ENCODE measurements at regions not wholly inside any gene's neighbourhood (a gene's known extent, or its start where the extent isn't known, plus 50 kb on each side); places are given as distances from the start of the nearest gene placed in this dataset.

DNA sequence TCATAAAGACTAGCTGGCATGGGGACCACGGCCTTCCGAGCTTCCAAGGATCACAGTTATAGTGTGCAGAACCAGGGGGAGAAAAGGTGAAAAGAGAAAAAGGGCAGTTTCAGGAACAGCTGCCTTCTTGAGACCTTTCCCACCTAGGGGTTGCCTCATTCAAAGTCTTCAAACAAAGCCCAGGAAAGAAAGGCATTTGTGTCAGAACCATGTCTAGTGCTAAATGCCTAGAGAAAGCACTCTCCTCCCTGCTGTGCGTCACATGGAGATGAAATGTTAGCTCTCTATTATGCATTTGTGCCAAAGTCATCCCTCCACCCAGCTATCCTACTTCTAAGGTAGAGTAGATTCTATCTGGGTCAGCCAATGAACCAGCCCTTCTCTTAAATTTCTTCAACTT is 1037.3 kb upstream of the WWC1 start:
- no peak for DNase-seq
- Histone ChIP-seq H3K9me3 (ENCODE audit: control insufficient read depth, low read depth, low read length) (no peaks in the 10 kb centered on the region), H3K36me3 (ENCODE audit: control insufficient read depth, insufficient read depth, low read length) (no peaks in the 10 kb centered on the region), H3K4me1 (ENCODE audit: control insufficient read depth, insufficient read depth, low read length) (no peaks in the 10 kb centered on the region), H3K4me3 (ENCODE audit: low read length) (no peak overlapping the region), H3K27me3 (ENCODE audit: control insufficient read depth, insufficient read depth, low read length) (no peaks in the 10 kb centered on the region), H3K27ac (ENCODE audit: low read length) (no peak overlapping the region)
- no CpG with 5 or more reads among the region's 3 CpGs for WGBS (ENCODE audit: insufficient coverage, low lambda C conversion rate)

DNA sequence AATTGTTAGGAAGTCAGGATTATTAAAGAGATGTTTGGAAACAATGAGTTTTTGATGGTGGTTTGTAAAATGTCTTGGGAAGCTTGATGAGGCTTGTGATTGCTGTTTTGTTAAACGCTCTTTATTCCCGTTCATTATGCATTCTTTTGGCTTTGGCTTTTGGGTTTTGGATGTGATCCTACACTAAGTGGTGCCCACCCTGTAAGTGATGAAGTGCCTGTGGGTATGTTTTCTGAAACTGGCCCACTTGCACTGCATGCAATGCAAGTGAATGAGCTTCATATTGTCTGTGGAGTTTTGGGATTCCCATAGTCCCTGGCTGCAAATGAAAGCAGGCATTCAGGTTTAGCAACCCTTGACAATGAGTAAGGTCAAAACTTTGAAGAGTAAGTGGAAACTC is 1035.5 kb upstream of the WWC1 start:
- Histone ChIP-seq H3K36me3 (ENCODE audit: control insufficient read depth, insufficient read depth, low read length) (no peaks in the 10 kb centered on the region), H3K4me3 (ENCODE audit: low read length) (no peak overlapping the region), H3K27me3 (ENCODE audit: control insufficient read depth, insufficient read depth, low read length) (no peaks in the 10 kb centered on the region), H3K4me1 (ENCODE audit: control insufficient read depth, insufficient read depth, low read length) (no peaks in the 10 kb centered on the region), H3K9me3 (ENCODE audit: control insufficient read depth, low read depth, low read length) (no peaks in the 10 kb centered on the region), H3K27ac (ENCODE audit: low read length) (no peak overlapping the region)
- WGBS (ENCODE audit: insufficient coverage, low lambda C conversion rate) = no CpG with 5 or more reads among the region's 2 CpGs
- DNase-seq = no peak

DNA sequence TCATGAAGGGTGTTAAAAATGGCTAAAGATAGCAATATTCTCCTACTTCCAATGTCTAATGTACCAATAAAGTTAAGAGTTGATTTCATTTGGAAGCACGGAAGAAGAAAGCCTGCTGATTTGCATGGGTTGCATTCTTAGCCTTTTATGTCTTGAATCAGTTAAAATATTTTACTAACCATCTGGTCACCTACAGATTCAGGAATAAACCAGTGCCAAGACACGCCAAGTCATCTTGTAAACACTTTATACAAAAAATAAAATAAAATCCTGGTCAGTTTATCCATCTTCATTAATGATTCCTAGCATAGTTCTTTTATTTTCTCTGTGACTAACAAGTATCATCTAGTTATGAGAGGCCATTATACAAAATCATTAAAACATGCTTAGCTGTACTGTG is 1031.6 kb upstream of the WWC1 start:
- DNase-seq = no peak
- H3K27ac ChIP-seq (ENCODE audit: low read length) = no peak overlapping the region
- H3K9me3 ChIP-seq (ENCODE audit: control insufficient read depth, low read depth, low read length) = no peaks in the 10 kb centered on the region
- H3K36me3 ChIP-seq (ENCODE audit: control insufficient read depth, insufficient read depth, low read length) = no peaks in the 10 kb centered on the region
- no peaks in the 10 kb centered on the region for H3K4me1 ChIP-seq (ENCODE audit: control insufficient read depth, insufficient read depth, low read length)
- no CpG with 5 or more reads among the region's 2 CpGs for WGBS (ENCODE audit: insufficient coverage, low lambda C conversion rate)
- no peaks in the 10 kb centered on the region for H3K27me3 ChIP-seq (ENCODE audit: control insufficient read depth, insufficient read depth, low read length)
- no peak overlapping the region for H3K4me3 ChIP-seq (ENCODE audit: low read length)

DNA sequence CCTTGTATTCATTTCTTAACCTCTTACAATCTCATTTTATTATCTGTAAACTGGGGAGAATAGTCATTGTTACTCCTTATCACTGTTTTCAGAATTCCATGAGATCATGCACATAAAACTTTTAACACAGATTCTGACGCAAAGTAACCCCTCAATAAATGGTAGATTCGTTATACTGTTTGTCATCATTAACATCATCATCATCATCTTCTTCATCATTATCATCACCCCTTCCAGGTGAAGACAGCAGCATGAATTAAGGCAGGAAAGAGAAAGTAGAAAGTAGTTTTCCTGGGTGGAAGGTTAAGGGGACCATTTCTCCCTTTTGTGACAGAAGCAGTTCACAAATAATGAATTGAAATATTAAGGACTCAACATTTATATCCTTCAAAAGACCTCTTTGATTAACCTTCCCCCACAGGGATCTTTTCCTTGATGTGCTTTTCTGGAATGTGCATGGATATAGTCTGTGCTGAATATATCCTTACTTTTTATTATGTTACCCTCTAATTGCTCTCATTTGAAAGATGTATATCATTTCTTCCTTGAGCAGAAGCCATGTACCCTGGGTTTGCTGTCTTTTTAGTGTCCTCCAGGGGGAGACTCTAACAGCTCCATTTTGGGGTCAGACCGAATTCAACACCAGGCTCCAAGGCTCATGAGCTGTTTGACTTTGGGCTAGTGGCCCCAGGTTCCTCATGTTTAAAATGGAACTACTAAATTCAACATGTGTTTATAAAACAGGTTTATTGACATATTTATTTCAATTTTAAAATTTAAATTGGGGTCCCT is 1029.9 kb upstream of the WWC1 start:
- Histone ChIP-seq H3K4me3 (ENCODE audit: low read length) (no peak overlapping the region), H3K36me3 (ENCODE audit: control insufficient read depth, insufficient read depth, low read length) (no peaks in the 10 kb centered on the region), H3K9me3 (ENCODE audit: control insufficient read depth, low read depth, low read length) (no peaks in the 10 kb centered on the region), H3K4me1 (ENCODE audit: control insufficient read depth, insufficient read depth, low read length) (no peaks in the 10 kb centered on the region), H3K27me3 (ENCODE audit: control insufficient read depth, insufficient read depth, low read length) (no peaks in the 10 kb centered on the region), H3K27ac (ENCODE audit: low read length) (no peak overlapping the region)
- DNase-seq = no peak
- 44% methylated on average over 2 of the region's 3 CpGs for WGBS (ENCODE audit: insufficient coverage, low lambda C conversion rate)

DNA sequence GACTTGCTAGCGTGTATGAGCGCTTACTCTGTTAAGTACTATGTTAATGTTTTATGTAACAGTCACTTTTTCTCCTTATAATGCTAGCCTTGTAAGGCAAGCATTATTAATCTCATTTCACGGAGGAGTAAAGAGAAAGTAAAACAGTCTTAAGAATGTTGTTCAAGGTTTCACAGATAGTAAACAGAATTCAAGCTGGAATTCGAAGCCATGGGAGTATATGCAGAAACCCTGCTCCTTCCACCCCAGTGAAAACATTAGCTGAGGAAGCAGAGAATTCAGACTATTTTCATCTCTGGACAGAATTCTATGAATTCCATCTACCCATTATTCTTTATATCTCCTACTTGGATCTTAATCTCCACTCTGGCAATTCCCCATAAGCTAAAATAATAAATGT is 1028.3 kb upstream of the WWC1 start:
- no peaks in the 10 kb centered on the region for H3K27me3 ChIP-seq (ENCODE audit: control insufficient read depth, insufficient read depth, low read length)
- no peaks in the 10 kb centered on the region for H3K36me3 ChIP-seq (ENCODE audit: control insufficient read depth, insufficient read depth, low read length)
- H3K4me1 ChIP-seq (ENCODE audit: control insufficient read depth, insufficient read depth, low read length) = no peaks in the 10 kb centered on the region
- no peaks in the 10 kb centered on the region for H3K9me3 ChIP-seq (ENCODE audit: control insufficient read depth, low read depth, low read length)
- WGBS (ENCODE audit: insufficient coverage, low lambda C conversion rate) = 82% methylated on average over 3 of the region's 4 CpGs
- H3K27ac ChIP-seq (ENCODE audit: low read length) = no peak overlapping the region
- H3K4me3 ChIP-seq (ENCODE audit: low read length) = no peak overlapping the region
- DNase-seq = no peak

DNA sequence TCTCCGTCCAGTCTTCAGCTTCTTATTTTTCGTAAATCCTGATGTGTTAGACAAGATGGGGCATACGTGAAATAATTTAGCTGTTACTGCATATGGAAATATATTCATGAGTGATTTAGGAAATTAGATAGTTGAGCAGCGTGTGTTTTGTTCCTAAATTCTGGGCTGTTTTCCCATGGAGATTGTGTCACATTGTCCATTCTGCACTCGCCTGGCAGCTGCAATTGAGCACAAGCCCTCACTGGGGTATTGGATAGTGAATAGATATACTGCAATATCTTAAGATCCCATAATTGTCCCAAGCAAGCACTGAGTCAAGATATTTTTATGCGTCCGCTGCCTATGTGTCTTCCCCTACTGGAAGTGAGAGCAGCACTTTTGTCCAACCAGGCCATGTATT is 1027.1 kb upstream of the WWC1 start:
- Histone ChIP-seq H3K27me3 (ENCODE audit: control insufficient read depth, insufficient read depth, low read length) (no peaks in the 10 kb centered on the region), H3K27ac (ENCODE audit: low read length) (no peak overlapping the region), H3K36me3 (ENCODE audit: control insufficient read depth, insufficient read depth, low read length) (no peaks in the 10 kb centered on the region), H3K4me3 (ENCODE audit: low read length) (no peak overlapping the region), H3K4me1 (ENCODE audit: control insufficient read depth, insufficient read depth, low read length) (no peaks in the 10 kb centered on the region), H3K9me3 (ENCODE audit: control insufficient read depth, low read depth, low read length) (no peaks in the 10 kb centered on the region)
- 93% methylated on average over 4 of the region's 7 CpGs for WGBS (ENCODE audit: insufficient coverage, low lambda C conversion rate)
- no peak for DNase-seq

DNA sequence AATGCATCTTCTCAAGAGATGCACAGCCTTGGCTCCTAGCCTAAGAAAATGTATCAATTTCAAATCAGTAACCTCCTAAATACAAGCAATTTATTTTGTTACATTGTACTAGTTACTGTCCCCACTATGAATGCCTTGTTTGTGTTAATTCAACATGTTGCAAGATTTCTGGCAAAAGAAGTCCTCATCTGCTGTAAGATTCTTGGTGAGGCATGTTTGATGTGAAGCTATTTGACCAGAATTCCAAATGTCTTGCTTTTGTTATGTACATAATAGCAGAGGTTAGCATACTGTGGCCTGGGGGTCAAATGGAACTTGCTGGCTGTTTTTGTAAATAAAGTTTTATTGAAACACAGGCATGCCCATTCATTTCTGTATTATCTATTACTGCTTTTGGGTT is 1023.1 kb upstream of the WWC1 start:
- DNase-seq = no peak
- no peaks in the 10 kb centered on the region for H3K27me3 ChIP-seq (ENCODE audit: control insufficient read depth, insufficient read depth, low read length)
- no peaks in the 10 kb centered on the region for H3K9me3 ChIP-seq (ENCODE audit: control insufficient read depth, low read depth, low read length)
- no peak overlapping the region for H3K27ac ChIP-seq (ENCODE audit: low read length)
- no peaks in the 10 kb centered on the region for H3K36me3 ChIP-seq (ENCODE audit: control insufficient read depth, insufficient read depth, low read length)
- H3K4me3 ChIP-seq (ENCODE audit: low read length) = no peak overlapping the region
- no peaks in the 10 kb centered on the region for H3K4me1 ChIP-seq (ENCODE audit: control insufficient read depth, insufficient read depth, low read length)

DNA sequence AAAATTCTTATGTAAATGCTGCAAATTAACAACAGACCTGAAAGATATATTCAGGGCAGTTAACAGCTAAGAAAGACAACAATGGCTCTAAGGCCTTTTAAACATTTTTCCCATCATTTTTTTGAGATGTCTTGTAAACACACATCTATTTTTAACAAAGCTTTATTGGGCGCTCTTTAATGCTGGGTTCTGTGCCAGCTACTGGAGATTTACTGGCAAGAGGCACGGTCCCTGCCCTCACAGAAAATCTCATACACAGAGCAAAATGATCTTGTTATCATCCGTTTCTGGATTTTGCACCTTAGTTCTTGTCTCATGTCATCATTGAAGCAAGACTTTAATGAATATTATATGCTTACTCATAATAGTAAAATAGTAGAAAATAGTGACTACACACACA is 1022.3 kb upstream of the WWC1 start:
- Histone ChIP-seq H3K36me3 (ENCODE audit: control insufficient read depth, insufficient read depth, low read length) (no peaks in the 10 kb centered on the region), H3K27me3 (ENCODE audit: control insufficient read depth, insufficient read depth, low read length) (no peaks in the 10 kb centered on the region), H3K4me3 (ENCODE audit: low read length) (no peak overlapping the region), H3K4me1 (ENCODE audit: control insufficient read depth, insufficient read depth, low read length) (no peaks in the 10 kb centered on the region), H3K27ac (ENCODE audit: low read length) (no peak overlapping the region), H3K9me3 (ENCODE audit: control insufficient read depth, low read depth, low read length) (no peaks in the 10 kb centered on the region)
- no peak for DNase-seq
- WGBS (ENCODE audit: insufficient coverage, low lambda C conversion rate) = no CpG with 5 or more reads among the region's 3 CpGs

DNA sequence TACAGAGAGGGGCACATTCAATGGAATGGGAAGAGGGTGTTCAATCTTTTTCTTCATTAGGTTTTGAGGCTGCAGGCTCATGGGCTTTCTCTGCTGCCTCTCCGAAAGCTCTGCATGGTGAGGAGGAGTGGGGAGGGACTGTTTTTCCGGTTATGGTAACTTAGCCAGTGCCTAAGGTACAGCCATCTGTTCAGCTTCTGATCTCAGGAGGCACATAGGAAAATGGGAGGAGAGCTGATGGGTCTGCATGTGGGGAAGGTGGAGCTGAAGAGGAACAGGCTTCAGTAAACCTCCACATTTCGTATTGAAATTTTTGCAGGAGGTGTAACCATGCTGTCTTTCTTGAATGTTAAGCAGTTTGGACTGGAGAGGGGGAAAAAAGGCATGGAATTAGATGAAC is 1020.4 kb upstream of the WWC1 start:
- Histone ChIP-seq H3K4me1 (ENCODE audit: control insufficient read depth, insufficient read depth, low read length) (no peaks in the 10 kb centered on the region), H3K27me3 (ENCODE audit: control insufficient read depth, insufficient read depth, low read length) (no peaks in the 10 kb centered on the region), H3K27ac (ENCODE audit: low read length) (no peak overlapping the region), H3K4me3 (ENCODE audit: low read length) (no peak overlapping the region), H3K36me3 (ENCODE audit: control insufficient read depth, insufficient read depth, low read length) (no peaks in the 10 kb centered on the region), H3K9me3 (ENCODE audit: control insufficient read depth, low read depth, low read length) (no peaks in the 10 kb centered on the region)
- WGBS (ENCODE audit: insufficient coverage, low lambda C conversion rate) = no CpG with 5 or more reads among the region's 3 CpGs
- no peak for DNase-seq

DNA sequence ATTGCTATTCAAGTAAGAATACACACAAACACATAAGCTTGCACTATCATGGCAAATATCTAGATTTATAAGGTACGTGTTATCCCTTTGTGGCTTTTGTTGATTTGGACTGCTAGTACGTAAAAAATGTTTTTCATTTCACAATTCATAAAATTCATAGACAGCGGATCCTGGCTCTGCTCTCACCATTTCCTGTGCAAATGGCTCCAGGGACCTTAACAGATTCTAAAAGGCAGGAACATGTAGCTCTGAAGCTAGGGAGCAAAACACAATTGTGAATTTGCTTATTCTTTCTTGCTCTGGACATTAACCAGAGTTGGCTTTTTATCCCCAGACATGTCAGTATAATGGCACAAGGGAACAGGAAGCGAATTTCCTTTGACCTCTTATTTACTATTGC is 1019.9 kb upstream of the WWC1 start:
- WGBS (ENCODE audit: insufficient coverage, low lambda C conversion rate) = no CpG with 5 or more reads among the region's 4 CpGs
- H3K27ac ChIP-seq (ENCODE audit: low read length) = no peak overlapping the region

DNA sequence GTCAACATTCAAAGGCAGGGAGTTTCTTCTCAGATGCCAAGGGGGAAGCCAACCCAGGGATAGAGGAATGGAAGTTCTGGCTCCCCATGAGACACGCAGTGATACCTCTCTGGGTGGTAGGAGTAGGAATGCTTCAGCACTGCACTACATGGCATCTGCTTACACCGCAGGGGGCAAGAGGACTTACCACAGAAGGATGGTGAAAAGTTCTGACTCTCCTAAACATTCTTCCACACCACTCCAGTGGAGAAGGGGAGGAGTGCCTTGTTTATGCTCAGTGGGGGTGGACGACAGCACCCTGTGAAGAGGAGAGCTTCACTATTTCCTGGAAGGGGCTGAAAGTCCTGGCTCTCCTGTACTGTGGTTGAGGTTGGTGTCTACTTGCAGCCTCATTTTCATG is 1011.3 kb upstream of the WWC1 start:
- no peaks in the 10 kb centered on the region for H3K36me3 ChIP-seq (ENCODE audit: control insufficient read depth, insufficient read depth, low read length)
- H3K9me3 ChIP-seq (ENCODE audit: control insufficient read depth, low read depth, low read length) = peaks cover 2% of the 10 kb centered on the region
- no peaks in the 10 kb centered on the region for H3K4me1 ChIP-seq (ENCODE audit: control insufficient read depth, insufficient read depth, low read length)
- no peaks in the 10 kb centered on the region for H3K27me3 ChIP-seq (ENCODE audit: control insufficient read depth, insufficient read depth, low read length)
- H3K27ac ChIP-seq (ENCODE audit: low read length) = no peak overlapping the region
- DNase-seq = no peak
- WGBS (ENCODE audit: insufficient coverage, low lambda C conversion rate) = no CpG with 5 or more reads among the region's 3 CpGs
- H3K4me3 ChIP-seq (ENCODE audit: low read length) = no peak overlapping the region

More for the DNA sequence above, 1019.9 kb upstream of the WWC1 start:
- no peaks in the 10 kb centered on the region for H3K4me1 ChIP-seq (ENCODE audit: control insufficient read depth, insufficient read depth, low read length)
- no peak for DNase-seq
- H3K4me3 ChIP-seq (ENCODE audit: low read length) = no peak overlapping the region
- H3K36me3 ChIP-seq (ENCODE audit: control insufficient read depth, insufficient read depth, low read length) = no peaks in the 10 kb centered on the region
- H3K27me3 ChIP-seq (ENCODE audit: control insufficient read depth, insufficient read depth, low read length) = no peaks in the 10 kb centered on the region
- no peaks in the 10 kb centered on the region for H3K9me3 ChIP-seq (ENCODE audit: control insufficient read depth, low read depth, low read length)
